NCI-H1436 (cell line): ENCODE measurements at regions not wholly inside any gene's neighbourhood (a gene's known extent, or its start where the extent isn't known, plus 50 kb on each side); places are given as distances from the start of the nearest gene placed in this dataset.
"Not testable (repeated sequence)": the region's sequence is repeated elsewhere in the genome, so short reads cannot be mapped to it uniquely, and the experiment has no call there.

Source experiments
- DNase-seq: peaks from one replicate; lab custom pipeline; 2025; lab: John Stamatoyannopoulos, UW

- no peak for DNase-seq
Observed at GRCh38 chr6:51153109-51153508, 334.4 kb downstream of the TFAP2B start.

GRCh38 chr6:51154925-51155324, 336.3 kb downstream of the TFAP2B start:
- DNase-seq, result not testable (repeated sequence)

- not testable (repeated sequence) for DNase-seq
Observed at GRCh38 chr6:51159260-51159659, 340.6 kb downstream of the TFAP2B start.

DNA sequence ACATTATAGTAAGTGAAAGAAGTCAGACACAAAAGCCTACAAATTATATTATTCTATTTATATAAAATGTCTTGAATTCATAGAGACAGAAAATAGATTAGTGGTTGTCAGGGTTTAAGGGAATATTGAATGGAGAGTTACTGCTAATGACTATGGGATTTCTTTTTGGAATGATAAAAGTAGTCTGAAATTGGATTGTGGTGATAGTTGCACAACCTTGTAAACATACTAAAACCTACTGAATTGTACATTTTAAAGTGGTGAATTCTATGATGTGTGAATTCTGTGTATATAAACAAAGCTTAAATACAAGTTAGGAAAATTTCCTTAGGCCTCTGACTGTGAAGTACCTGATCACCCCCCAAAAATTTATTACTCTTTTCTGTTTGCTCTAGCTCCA, 343.1 kb downstream of the TFAP2B start:
- no peak for DNase-seq

- no peak for DNase-seq
Observed at GRCh38 chr6:51163843-51164529, 345.3 kb downstream of the TFAP2B start.

- DNase-seq, result no peak
Observed at GRCh38 chr6:51166914-51167313, 348.2 kb downstream of the TFAP2B start.

GRCh38 chr6:51167468-51167867, 348.8 kb downstream of the TFAP2B start:
- no peak for DNase-seq

DNA sequence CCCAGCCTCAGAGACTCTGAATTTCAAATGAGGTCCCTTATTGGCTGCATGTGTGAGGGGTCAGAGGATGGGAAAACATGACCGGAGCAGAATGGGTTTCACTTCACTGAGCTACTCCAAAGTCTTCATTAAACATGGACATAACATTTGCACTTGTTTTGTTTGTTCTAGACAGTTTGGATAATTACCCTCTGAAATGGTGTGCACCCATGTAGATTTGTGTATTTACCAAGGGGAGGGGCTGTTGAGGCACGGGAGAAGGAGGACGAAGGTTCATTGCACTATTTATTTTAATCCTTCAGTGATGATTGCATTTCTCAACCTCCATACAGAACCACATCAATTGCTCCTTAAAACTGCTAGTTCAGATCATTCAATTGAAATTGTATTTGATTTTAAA, 364.2 kb downstream of the TFAP2B start:
- DNase-seq, result no peak

DNA sequence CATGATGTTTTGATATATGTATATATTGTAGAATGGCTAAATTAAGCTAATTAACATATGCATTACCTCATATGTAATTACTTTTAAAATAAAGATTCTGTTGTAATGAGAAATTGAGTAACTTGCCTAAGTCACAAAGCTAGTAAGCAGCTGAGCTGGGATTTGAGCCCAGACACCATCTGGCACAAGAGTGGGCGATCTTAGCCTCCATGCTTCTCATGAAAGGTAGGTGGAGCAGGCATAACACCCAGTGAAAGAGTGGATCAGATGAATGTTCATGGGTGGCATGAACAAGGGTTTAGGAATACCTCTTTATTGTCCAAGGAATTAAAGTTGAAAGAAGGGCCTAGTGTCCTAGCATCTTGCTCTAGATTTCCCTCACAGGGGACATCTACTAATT, 365.4 kb downstream of the TFAP2B start:
- DNase-seq, result no peak

DNA sequence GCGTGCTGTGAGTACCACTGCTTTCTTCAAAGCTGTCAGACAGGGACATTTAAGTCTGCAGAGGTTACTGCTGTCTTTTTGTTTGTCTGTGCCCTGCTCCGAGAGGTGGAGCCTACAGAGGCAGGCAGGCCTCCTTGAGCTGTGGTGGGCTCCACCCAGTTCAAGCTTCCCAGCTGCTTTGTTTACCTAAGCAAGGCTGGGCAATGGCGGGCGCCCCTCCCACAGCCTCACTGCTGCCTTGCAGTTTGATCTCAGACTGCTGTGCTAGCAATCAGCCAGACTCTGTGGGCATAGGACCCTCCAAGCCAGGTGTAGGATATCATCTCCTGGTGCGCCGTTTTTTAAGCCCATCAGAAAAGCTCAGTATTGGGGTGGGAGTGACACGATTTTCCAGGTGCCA, 374.5 kb downstream of the TFAP2B start:
- not testable (repeated sequence) for DNase-seq

DNA sequence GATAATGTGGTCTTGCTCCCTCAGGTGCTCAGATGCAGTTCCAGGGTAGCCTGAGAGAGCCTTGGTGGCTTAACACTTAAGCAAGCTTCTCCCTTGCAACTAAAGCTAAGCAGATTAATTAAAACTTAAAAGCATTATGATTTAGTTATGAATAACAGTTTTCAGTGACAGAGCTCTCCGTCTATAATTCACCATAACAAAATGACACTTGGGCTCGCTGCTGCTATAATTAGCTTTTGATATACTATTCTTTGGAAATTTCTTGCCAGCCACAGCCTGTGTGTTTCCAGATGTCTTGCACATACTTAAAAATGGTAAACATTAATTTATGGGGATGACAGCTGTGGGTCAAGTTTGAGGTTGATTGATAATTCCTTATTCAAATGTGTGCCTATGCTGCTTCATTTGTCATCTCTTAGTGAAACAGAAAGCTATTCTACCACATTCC, 380.5 kb downstream of the TFAP2B start:
- DNase-seq, result no peak

DNA sequence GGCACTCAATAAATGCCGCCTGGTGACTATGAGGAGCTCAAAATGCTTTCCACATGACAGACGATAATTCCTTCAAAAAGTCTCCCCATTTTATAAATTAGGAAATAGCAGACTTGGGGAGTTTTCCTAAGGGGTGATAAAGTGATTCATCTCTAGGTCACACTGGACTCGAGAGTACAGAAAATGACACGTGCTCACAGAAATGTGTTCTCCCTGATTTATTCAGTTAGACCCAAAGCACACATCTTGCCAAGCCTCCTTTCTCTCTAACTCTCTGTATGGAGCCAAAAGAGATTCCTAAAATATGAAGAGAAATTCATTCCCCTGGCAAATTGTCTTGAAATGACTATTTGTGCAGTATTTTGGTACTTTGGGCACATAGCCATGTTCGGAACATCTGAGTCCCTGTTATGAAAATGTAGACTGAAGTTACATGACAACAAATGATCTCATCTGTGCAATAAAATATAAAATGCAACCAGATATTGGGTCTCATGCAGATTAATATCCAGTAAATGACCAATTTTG, 381.1 kb downstream of the TFAP2B start:
- DNase-seq, result no peak

GRCh38 chr6:51200676-51201075, 382.0 kb downstream of the TFAP2B start:
- DNase-seq, result no peak

DNA sequence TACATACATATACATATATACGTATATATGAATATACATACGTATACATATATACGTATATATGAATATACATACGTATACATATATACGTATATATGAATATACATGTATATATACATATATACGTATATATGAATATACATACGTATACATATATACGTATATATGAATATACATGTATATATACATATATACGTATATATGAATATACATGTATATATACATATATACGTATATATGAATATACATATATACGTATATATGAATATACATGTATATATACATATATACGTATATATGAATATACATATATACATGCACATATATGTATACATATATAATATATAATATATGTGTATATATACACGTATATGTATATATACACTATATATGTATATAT, 384.0 kb downstream of the TFAP2B start:
- DNase-seq, result not testable (repeated sequence)

DNA sequence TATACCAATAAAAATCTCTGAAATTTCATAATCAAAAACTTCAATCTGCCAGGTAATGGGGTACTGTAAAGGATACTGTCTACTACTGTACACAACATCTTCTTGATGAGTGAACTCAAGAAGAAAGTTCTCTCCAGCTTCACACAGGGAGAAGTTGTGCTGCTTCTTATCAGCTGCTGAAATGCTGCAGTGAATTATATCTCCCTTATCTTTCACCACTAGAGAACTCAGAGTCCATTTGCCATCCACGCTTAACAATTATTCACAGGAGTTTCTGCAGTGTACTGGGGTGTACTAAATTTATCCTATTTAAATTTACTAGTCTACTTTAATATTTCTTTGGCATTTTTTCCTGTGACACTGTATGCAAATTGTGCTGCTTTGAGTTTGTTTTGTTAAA, 384.8 kb downstream of the TFAP2B start:
- DNase-seq, result no peak

- DNase-seq, result not testable (repeated sequence)
Observed at GRCh38 chr6:51206686-51207085, 388.0 kb downstream of the TFAP2B start.

DNA sequence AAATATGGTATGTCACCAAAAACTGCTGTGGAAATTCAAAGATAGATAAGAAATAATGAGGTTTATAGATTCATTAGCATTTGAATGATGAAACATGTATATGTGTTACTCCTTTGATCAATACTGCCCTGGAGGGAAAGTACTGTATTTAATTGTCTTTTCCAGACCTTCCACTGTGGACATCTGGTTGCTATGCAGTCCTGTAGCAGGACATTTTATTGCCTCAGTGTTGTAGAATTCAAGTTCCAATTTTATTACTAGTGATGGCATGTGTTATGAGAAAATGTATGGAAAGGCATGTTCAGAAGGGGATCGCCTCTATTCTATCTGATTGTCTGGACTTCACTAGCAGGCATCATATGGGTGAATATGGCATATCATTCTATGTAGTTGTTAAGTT, 391.0 kb downstream of the TFAP2B start:
- no peak for DNase-seq

- DNase-seq, result no peak
Observed at GRCh38 chr6:51213811-51214210, 395.1 kb downstream of the TFAP2B start.

DNA sequence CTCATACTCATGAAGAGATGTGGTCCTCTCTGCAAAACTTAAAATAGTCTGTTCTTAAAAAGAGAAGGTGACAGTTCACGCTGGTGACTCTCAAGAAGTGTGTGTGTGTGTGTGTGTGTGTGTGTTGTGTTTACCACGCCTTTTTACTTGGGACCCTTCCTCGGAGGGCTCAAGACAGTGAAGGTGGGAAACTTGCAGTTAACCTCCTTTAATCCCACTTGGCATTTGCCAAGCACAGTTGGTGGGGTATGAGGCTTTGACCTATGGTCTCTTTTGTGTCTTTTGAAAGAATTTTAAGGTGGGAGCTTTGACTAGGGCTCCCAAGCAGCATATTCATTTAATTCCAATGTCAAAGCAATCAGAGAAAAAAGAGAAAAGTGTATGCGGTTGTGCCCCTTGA, 395.8 kb downstream of the TFAP2B start:
- no peak for DNase-seq

DNA sequence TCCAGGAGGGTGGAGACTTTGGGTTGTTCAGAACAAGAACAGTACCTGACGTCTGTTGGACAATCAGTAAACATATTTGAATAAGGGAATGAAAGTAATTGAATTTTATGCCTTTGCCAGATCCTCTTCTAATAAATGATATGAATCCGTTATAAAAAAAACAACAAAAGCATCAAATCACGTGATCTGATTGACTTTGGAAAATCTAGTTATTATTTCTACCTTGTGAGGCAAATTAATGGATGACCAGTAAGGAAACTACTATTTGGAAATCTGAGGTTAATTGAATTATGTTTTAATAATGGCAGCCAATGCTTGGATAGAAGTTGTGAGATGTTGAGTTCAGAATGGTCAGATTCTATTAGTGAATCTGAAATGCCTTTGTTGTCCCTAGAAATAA, 399.5 kb downstream of the TFAP2B start:
- DNase-seq, result no peak

- not testable (repeated sequence) for DNase-seq
Observed at GRCh38 chr6:51224580-51225240, 406.0 kb downstream of the TFAP2B start.

DNA sequence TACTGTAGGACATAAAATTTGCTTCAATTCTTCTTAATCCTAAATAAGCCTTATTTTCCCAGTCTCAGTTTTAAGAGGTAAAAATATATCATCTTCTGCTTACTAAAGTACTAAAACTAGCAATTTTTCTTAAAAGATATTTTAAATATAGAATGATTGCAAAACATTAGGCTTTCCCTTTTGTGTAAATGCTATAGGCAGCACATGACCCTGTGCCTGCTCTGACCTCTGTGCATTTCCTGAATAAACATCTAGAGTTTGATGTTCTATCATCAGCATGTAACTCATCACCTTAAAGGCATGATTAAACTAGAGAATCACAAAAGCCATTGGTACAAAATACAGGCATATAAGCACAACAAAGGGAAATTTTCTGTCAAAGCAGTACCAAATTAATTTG, 422.7 kb downstream of the TFAP2B start:
- no peak for DNase-seq

DNA sequence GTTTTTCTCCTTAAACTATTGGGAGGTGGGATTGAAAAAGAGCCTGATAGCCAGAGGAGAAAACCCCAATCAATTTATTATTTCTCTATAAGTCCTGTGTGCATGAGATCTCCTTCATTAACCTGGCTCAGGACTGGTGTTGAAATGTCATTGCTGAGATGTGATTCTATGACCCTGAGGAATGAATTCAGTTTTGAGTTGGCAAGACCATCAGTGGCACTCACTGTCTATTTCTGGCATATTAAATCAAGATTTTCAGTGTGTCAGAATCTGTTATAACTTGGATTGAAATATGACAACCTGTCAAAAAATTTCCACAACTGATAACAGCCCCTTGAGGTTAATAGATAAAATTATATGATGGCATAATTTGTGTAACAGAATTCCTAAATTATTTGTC, 431.1 kb downstream of the TFAP2B start:
- DNase-seq, result no peak

- DNase-seq, result no peak
Observed at GRCh38 chr6:51250317-51250716, 431.6 kb downstream of the TFAP2B start.
